Right lobe of liver (tissue), 4 donors: ENCODE measurements at regions not wholly inside any gene's neighbourhood (a gene's known extent, or its start where the extent isn't known, plus 50 kb on each side); places are given as distances from the start of the nearest gene placed in this dataset.

Source experiments
- POLR2A ChIP-seq: fragments of 450-650 bp; IDR thresholded peaks from one replicate; pipeline ENCODE4 v1.6.1; 2017; ENCODE audit warnings: antibody characterized with exemption, mild to moderate bottlenecking
- TF ChIP-seq, protein P1 (sequence below), 4 donors: fragments of 200-600 bp in 3 of 4; fragments of 450-650 bp in 1 of 4; IDR thresholded peaks; one replicate each; pipeline versions ENCODE4 v1.5.1 to v1.8.0; 2016 to 2022; ENCODE audit warnings: antibody characterized with exemption in 4 of 4, mild to moderate bottlenecking in 2 of 4
- donor health status: DM: no; HTN: no; CAD: no.
- donor health status: DM: no; HTN: no; CAD: no.
- donor health status: DM: no; HTN: yes; CAD: no.

DNA sequence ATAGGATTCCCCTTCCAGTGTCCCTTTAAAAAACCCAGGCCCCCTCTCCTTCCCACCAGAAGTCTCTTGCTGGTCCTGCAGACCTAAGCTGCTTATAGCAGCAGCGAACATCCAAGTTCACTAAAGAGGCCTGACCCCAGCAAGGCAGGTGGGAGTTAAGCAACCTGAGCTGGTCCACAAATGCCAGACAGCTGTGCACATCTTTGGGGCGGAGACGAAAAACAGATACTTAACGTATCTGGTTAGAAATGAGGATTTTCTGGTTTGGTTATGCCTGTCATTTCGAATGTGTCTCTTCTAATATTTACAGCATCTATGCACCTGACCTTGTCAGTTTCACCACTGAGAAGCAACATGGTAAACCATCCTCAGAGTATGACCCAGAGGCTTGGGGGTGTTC is 87.8 kb downstream of the SLC2A10 start:
- TF ChIP-seq, protein P1, sequence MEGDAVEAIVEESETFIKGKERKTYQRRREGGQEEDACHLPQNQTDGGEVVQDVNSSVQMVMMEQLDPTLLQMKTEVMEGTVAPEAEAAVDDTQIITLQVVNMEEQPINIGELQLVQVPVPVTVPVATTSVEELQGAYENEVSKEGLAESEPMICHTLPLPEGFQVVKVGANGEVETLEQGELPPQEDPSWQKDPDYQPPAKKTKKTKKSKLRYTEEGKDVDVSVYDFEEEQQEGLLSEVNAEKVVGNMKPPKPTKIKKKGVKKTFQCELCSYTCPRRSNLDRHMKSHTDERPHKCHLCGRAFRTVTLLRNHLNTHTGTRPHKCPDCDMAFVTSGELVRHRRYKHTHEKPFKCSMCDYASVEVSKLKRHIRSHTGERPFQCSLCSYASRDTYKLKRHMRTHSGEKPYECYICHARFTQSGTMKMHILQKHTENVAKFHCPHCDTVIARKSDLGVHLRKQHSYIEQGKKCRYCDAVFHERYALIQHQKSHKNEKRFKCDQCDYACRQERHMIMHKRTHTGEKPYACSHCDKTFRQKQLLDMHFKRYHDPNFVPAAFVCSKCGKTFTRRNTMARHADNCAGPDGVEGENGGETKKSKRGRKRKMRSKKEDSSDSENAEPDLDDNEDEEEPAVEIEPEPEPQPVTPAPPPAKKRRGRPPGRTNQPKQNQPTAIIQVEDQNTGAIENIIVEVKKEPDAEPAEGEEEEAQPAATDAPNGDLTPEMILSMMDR (IDR thresholded peaks at IDR 0.05): no peak
- TF ChIP-seq POLR2A: no peak
